HFFc6 (cell line): ENCODE measurements at regions not wholly inside any gene's neighbourhood (a gene's known extent, or its start where the extent isn't known, plus 50 kb on each side); places are given as distances from the start of the nearest gene placed in this dataset.

Source experiments
- DNase-seq: peaks from one replicate; pipeline ENCODE4 v3.0.0-alpha.2; 2018
- H3K27ac Mint-ChIP-seq: 2 replicates; pipeline ENCODE4 v1.8.0; 2020; ENCODE audit warnings: mild to moderate bottlenecking, mixed read lengths
- H3K27me3 Mint-ChIP-seq: 2 replicates; pipeline ENCODE4 v1.8.0; 2021; ENCODE audit warnings: mild to moderate bottlenecking, moderate library complexity, mixed read lengths; ENCODE audit not compliant: insufficient read depth
- H3K36me3 Mint-ChIP-seq: 2 replicates; pipeline ENCODE4 v1.8.0; 2021; ENCODE audit warnings: low read depth, mixed read lengths
- H3K4me1 Mint-ChIP-seq: 2 replicates; pipeline ENCODE4 v1.8.0; 2020; ENCODE audit warnings: low read depth, mixed read lengths
- H3K4me3 Mint-ChIP-seq: 2 replicates; pipeline ENCODE4 v1.8.0; 2020; ENCODE audit warnings: mild to moderate bottlenecking, moderate library complexity, mixed read lengths
- H3K9me3 Mint-ChIP-seq: 2 replicates; pipeline ENCODE4 v1.8.0; 2020; ENCODE audit warnings: mild to moderate bottlenecking, mixed read lengths
- CTCF ChIP-seq: fragments of 200-600 bp; sonication (generic); IDR thresholded peaks from 2 replicates; pipeline ENCODE4 v1.5.0; 2021; ENCODE audit warnings: antibody characterized with exemption, mild to moderate bottlenecking

DNA sequence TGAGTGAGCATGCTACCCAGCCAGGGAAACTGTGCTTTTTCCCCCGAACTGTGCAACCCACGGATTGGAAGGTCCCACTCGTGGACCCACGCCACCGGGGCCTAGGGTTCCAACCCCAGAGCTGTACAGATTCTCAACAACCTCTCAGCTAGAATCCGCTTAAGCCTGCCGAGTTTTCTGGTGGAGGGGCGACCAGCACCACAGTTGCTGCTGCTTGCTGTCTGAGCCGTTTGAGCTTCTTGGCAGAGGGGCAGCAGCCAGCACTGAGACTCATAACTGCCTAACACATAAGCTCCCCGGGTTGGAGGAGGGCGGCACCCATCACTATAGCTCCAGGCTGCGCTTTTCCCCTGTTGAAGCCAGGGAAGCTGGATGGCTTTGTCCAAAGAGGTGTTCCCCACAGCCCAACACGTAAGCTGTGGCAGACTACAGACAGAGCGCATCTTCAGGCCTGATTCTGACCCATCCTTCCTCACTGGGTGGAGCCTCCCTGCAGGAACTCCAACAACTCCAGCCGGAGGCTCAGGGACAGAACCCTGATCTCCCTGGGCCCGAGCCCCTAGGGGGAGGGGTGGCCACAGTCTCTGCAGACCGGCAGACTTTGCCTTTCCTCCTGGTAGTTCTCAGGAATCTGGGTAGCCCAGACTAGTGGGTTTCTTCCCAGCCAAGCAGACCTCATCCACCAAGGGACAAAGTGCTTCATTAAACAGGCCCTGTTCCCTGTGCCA is 871.6 kb downstream of the SLITRK6 start:
- H3K4me3 Mint-ChIP-seq, result no peak overlapping the region
- no peaks in the 10 kb centered on the region for H3K27me3 Mint-ChIP-seq
- H3K9me3 Mint-ChIP-seq, result no peaks in the 10 kb centered on the region
- TF ChIP-seq CTCF, result no peak
- H3K27ac Mint-ChIP-seq, result no peak overlapping the region
- H3K4me1 Mint-ChIP-seq, result peaks cover 35% of the 10 kb centered on the region
- no peak for DNase-seq
- H3K36me3 Mint-ChIP-seq, result no peaks in the 10 kb centered on the region

DNA sequence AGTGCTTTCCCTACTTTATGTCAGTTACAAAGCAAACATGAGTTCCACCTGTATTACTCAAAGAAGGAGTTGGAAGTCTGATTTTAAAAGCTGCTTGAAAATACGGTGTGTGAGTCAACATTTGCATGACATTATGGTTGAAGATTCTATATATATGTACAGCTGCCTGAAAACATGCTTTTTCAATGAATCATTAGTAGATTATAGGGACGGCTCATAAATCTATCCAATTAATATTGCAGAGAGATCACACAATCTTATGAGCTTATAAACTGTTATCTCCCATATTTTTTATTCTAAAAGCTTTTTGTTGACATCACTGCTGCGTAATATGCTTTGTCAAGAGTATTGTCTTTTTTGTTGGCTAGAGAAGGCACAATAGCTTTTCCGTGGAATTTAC is 873.8 kb downstream of the SLITRK6 start:
- Mint-ChIP-seq H3K36me3 (no peaks in the 10 kb centered on the region), H3K4me1 (peaks cover 35% of the 10 kb centered on the region), H3K4me3 (peak overlapping the region; percentile 9; the same call in 1 of the 2 replicates), H3K27me3 (no peaks in the 10 kb centered on the region), H3K27ac (no peak overlapping the region), H3K9me3 (no peaks in the 10 kb centered on the region)
- peak; percentile 37 for DNase-seq
- TF ChIP-seq CTCF, result no peak

- peaks cover 35% of the 10 kb centered on the region for H3K4me1 Mint-ChIP-seq
- no peaks in the 10 kb centered on the region for H3K9me3 Mint-ChIP-seq
- H3K27ac Mint-ChIP-seq, result no peak overlapping the region
- no peak overlapping the region for H3K4me3 Mint-ChIP-seq
- no peaks in the 10 kb centered on the region for H3K27me3 Mint-ChIP-seq
- no peak for DNase-seq
- no peak for TF ChIP-seq CTCF
- H3K36me3 Mint-ChIP-seq, result no peaks in the 10 kb centered on the region
Observed at GRCh38 chr13:84923831-84924230, 875.4 kb downstream of the SLITRK6 start.

GRCh38 chr13:84917252-84917878 is 881.9 kb downstream of the SLITRK6 start:
- Mint-ChIP-seq H3K27me3 (peaks cover 3% of the 10 kb centered on the region; the same call in 1 of the 2 replicates), H3K4me3 (no peak overlapping the region), H3K4me1 (no peaks in the 10 kb centered on the region), H3K36me3 (no peaks in the 10 kb centered on the region), H3K27ac (no peak overlapping the region), H3K9me3 (no peaks in the 10 kb centered on the region)
- DNase-seq, result no peak
- peak; percentile 78 for TF ChIP-seq CTCF

GRCh38 chr13:84912720-84913119 is 886.5 kb downstream of the SLITRK6 start:
- Mint-ChIP-seq H3K27me3 (peaks cover 3% of the 10 kb centered on the region; the same call in 1 of the 2 replicates), H3K36me3 (no peaks in the 10 kb centered on the region), H3K27ac (no peak overlapping the region), H3K4me1 (peaks cover 9% of the 10 kb centered on the region; the same call in 1 of the 2 replicates), H3K9me3 (no peaks in the 10 kb centered on the region), H3K4me3 (no peak overlapping the region)
- TF ChIP-seq CTCF, result no peak
- no peak for DNase-seq
